D721Med (cell line): ENCODE measurements at regions not wholly inside any gene's neighbourhood (a gene's known extent, or its start where the extent isn't known, plus 50 kb on each side); places are given as distances from the start of the nearest gene placed in this dataset.

Experiments
- DNase-seq: peaks from one replicate; pipeline ENCODE4 v3.0.0; 2011; ENCODE audit warnings: low spot score; ENCODE audit not compliant: insufficient read length
- FAIRE-seq: peaks from 2 replicates; lab custom pipeline; 2011; peaks lifted over from hg19 to GRCh38; lab: Jason Lieb, UNC
- TF ChIP-seq, protein P1 (sequence below): IDR thresholded peaks from 2 replicates; pipeline ENCODE4 v1.5.1; 2012; ENCODE audit warnings: mild to moderate bottlenecking, control low read depth; ENCODE audit not compliant: insufficient read depth; ENCODE audit errors: missing control alignments

DNA sequence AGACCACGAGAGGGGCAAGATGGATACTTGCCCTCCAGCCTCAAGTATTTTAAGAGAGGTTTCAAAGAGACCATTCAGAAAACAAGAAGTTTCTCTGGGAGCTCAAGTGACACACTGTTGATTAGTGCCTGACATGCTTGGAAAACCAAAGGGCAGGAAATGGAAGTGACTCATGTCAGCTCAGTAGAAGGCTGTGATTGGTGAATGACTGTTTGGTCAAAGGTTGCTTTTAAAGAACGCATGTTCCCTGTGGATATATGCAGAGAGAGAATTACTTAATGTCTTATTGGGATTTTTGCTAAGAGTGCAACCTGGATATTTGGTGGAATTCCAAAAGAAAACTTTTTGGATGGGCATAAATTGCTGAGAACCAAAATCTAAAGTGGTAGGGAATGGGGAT is 549.9 kb downstream of the XIRP2 start:
- TF ChIP-seq, protein P1, sequence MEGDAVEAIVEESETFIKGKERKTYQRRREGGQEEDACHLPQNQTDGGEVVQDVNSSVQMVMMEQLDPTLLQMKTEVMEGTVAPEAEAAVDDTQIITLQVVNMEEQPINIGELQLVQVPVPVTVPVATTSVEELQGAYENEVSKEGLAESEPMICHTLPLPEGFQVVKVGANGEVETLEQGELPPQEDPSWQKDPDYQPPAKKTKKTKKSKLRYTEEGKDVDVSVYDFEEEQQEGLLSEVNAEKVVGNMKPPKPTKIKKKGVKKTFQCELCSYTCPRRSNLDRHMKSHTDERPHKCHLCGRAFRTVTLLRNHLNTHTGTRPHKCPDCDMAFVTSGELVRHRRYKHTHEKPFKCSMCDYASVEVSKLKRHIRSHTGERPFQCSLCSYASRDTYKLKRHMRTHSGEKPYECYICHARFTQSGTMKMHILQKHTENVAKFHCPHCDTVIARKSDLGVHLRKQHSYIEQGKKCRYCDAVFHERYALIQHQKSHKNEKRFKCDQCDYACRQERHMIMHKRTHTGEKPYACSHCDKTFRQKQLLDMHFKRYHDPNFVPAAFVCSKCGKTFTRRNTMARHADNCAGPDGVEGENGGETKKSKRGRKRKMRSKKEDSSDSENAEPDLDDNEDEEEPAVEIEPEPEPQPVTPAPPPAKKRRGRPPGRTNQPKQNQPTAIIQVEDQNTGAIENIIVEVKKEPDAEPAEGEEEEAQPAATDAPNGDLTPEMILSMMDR, result no peak
- FAIRE-seq (no peak), DNase-seq (no peak)

DNA sequence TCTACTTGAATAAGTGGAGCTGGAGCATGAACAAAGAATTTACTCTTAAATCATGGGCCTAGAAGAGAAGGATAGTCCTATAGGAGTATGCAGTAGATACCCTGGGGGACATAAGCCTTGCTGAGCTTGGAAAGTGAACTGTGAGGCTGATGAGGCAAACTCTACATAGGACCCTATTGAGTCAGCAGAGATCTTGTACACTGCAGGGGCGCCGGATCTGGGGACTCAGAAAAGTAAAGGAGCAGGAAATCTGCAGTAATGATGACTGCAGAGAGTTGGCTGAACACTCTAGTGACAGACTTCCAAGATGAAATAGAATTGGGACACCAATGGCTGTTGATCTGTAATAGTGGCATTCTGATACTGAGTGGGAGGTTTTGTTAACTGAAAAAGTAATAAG is 543.7 kb downstream of the XIRP2 start:
- FAIRE-seq (no peak), DNase-seq (no peak)
- TF ChIP-seq, protein P1, result no peak

DNA sequence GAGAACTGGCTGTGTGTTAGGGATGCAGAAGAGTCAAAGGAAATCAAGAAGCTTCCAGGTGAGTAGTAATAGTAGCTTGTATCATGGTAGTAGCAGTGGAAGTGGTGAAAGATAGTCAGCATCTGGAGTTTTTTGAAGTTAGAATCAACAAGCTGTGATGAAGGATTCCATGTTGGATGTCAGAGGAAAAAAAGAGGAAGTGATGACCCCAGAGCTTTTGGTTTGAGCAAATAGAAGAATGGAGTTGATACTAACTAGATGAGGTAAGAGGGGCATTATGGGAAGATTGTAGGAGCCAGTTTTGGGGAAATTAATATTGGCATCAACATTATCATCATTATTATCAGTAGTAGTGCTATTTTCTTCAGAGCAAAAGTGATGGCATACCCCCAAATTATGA is 542.2 kb downstream of the XIRP2 start:
- TF ChIP-seq, protein P1, result no peak
- DNase-seq (no peak), FAIRE-seq (no peak)

DNA sequence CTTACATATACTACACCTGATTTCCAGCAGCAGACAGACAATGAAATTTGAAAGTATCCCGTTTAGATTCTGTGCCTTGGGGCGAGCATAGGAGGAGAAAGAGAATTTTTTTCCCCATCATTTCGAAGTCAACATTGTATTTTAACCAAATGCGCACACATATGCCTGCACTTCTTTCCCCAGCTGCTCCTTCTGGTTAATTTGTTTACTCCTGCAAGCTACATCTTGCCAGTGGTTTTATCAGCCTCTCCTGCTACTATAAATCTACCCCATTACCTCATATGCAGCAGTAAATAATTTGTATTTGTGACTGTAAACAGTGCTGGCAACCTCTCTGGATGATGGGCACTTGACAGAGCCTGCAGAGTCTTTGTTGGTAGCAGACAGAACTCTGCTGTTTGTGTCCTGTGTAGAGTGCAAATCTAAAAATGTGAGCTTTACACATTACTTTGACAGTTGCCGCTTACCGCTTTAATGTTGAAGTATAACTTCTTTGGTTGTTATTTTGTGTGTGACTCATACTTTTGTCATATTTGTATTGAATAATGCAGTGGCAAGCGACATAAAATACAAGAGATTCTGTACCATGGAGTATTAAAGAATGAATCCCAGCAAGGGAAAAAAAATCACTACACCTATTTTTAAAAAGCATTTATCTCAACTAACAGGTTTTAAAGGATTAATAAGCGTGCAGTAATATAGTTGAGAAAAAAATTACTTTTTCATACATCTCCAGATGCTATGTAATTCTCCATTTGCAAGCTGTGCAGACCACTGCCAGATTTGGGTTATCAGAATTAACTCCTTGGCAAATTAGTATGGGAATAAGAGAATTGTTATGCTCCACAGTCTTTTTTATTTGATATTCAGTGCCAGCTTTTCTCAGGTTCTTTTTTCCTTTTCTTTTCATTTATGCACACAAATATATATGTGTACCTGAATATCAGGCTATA is 536.8 kb downstream of the XIRP2 start:
- TF ChIP-seq, protein P1, result no peak
- no peak for DNase-seq
- FAIRE-seq, result no peak

DNA sequence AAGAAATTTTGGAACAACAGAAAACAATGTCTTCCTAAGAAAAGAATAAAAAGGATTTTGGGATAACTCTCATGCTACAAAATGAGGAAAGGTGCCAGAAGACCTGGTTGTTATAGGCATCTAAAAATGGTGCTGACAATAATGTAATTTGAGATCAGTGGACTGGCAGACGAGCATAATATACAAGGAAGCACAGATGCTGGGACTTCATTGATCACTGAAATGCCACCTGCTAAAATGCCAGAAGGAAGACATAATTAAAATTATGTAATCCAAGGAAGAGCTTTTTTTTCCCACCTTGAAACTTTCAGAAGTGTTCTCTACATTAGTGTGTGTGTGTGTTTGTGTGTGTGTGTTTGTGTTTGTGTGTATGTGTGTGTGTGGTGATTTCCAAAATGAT is 535.9 kb downstream of the XIRP2 start:
- no peak for DNase-seq
- TF ChIP-seq, protein P1, result no peak
- no peak for FAIRE-seq

DNA sequence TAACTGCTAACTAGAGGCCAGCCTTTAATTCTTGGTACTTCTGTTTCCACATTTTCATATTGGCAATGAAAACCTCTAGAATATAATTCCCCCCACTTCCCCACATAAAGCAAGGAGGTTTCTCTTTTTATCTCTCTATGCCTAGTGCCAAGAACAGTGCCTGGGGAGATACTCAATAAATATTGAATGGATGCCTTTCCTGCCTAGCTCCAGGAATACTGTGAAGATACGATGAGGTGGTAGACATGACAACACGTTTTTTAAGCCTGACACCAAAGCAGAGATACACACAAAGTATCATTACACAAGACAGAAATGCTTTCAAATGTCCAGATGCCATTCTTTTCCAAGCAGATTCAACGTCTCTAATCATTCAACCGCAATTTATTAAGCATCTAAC is 535.5 kb downstream of the XIRP2 start:
- TF ChIP-seq, protein P1, result no peak
- FAIRE-seq (no peak), DNase-seq (no peak)

DNA sequence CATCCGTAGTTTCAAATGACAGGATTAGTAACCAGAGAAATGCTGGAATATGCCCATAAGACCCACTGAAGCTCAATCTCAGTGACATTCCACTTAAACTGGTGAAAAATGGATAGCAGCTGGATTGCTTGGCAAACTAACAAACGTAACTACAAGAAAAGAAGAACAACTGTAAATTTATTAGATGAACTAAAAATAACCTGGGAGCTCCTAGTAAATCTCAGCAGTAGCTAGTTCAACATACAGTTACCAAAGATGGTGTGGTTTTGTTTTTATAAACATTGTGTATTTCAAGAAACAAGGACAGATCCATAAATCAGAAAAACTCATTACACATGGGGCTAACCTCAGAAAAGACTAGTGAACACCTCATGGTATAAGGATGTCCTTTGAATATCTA is 531.9 kb downstream of the XIRP2 start:
- DNase-seq (no peak), FAIRE-seq (no peak)
- TF ChIP-seq, protein P1, result no peak
